ENCODE measurements at regions not wholly inside any gene's neighbourhood (a gene's known extent, or its start where the extent isn't known, plus 50 kb on each side); places are given as distances from the start of the nearest gene placed in this dataset.

- H3K4me3 ChIP-seq: no peak overlapping the region
- ATAC-seq (ENCODE audit: insufficient number of reproducible peaks, low FRiP score, low read depth): no peak
- no peak for TF ChIP-seq CTCF (IDR thresholded peaks at IDR 0.05)
These were observed 688.9 kb upstream of the NRXN1 start for GRCh38 chr2:51720826-51721225.

GRCh38 chr2:51718881-51719280, 686.9 kb upstream of the NRXN1 start:
- ATAC-seq (ENCODE audit: insufficient number of reproducible peaks, low FRiP score, low read depth): no peak
- no peak for TF ChIP-seq CTCF (IDR thresholded peaks at IDR 0.05)
- Histone ChIP-seq H3K27ac (no peak overlapping the region), H3K4me1 (ENCODE audit: control insufficient read depth in 1 of 2, low read depth in 2 of 2) (no peaks in the 10 kb centered on the region), H3K27me3 (replicated peaks; ENCODE audit: insufficient read depth) (no peaks in the 10 kb centered on the region), H3K4me3 (no peak overlapping the region), H3K36me3 (no peaks in the 10 kb centered on the region), H3K9me3 (no peaks in the 10 kb centered on the region)
- no peak for DNase-seq (ENCODE audit: low spot score)

More at GRCh38 chr2:51720826-51721225, 688.9 kb upstream of the NRXN1 start:
- Histone ChIP-seq H3K27ac (no peak overlapping the region), H3K4me1 (ENCODE audit: control insufficient read depth in 1 of 2, low read depth in 2 of 2) (no peaks in the 10 kb centered on the region), H3K9me3 (no peaks in the 10 kb centered on the region), H3K36me3 (no peaks in the 10 kb centered on the region), H3K27me3 (replicated peaks; ENCODE audit: insufficient read depth) (no peaks in the 10 kb centered on the region)
- no peak for DNase-seq (ENCODE audit: low spot score)

- ATAC-seq (ENCODE audit: insufficient number of reproducible peaks, low FRiP score, low read depth): no peak
- Histone ChIP-seq H3K4me3 (no peak overlapping the region), H3K27ac (no peak overlapping the region), H3K4me1 (ENCODE audit: control insufficient read depth in 1 of 2, low read depth in 2 of 2) (no peaks in the 10 kb centered on the region), H3K27me3 (replicated peaks; ENCODE audit: insufficient read depth) (no peaks in the 10 kb centered on the region), H3K9me3 (no peaks in the 10 kb centered on the region), H3K36me3 (no peaks in the 10 kb centered on the region)
- no peak for TF ChIP-seq CTCF (IDR thresholded peaks at IDR 0.05)
- DNase-seq (ENCODE audit: low spot score): no peak
These were observed 685.4 kb upstream of the NRXN1 start for GRCh38 chr2:51717312-51717711.

- H3K4me3 ChIP-seq: no peak overlapping the region
- no peak overlapping the region for H3K27ac ChIP-seq
- no peaks in the 10 kb centered on the region for H3K27me3 ChIP-seq (replicated peaks; ENCODE audit: insufficient read depth)
- DNase-seq (ENCODE audit: low spot score): no peak
- H3K4me1 ChIP-seq (ENCODE audit: control insufficient read depth in 1 of 2, low read depth in 2 of 2): no peaks in the 10 kb centered on the region
- H3K9me3 ChIP-seq: no peaks in the 10 kb centered on the region
- no peak for TF ChIP-seq CTCF (IDR thresholded peaks at IDR 0.05)
- H3K36me3 ChIP-seq: no peaks in the 10 kb centered on the region
- no peak for ATAC-seq (ENCODE audit: insufficient number of reproducible peaks, low FRiP score, low read depth)
These were observed 679.8 kb upstream of the NRXN1 start for GRCh38 chr2:51711766-51712165.

- Histone ChIP-seq H3K27me3 (replicated peaks; ENCODE audit: insufficient read depth) (no peaks in the 10 kb centered on the region), H3K27ac (no peak overlapping the region), H3K36me3 (no peaks in the 10 kb centered on the region), H3K4me3 (no peak overlapping the region), H3K4me1 (ENCODE audit: control insufficient read depth in 1 of 2, low read depth in 2 of 2) (no peaks in the 10 kb centered on the region), H3K9me3 (no peaks in the 10 kb centered on the region)
- TF ChIP-seq CTCF (IDR thresholded peaks at IDR 0.05): no peak
- DNase-seq (ENCODE audit: low spot score) (no peak), ATAC-seq (ENCODE audit: insufficient number of reproducible peaks, low FRiP score, low read depth) (no peak)
These were observed 678.3 kb upstream of the NRXN1 start for GRCh38 chr2:51710222-51710621.

All from thoracic aorta (tissue), 2 donors.